ENCODE measurements at regions not wholly inside any gene's neighbourhood (a gene's known extent, or its start where the extent isn't known, plus 50 kb on each side); places are given as distances from the start of the nearest gene placed in this dataset.
"Not testable (repeated sequence)": the region's sequence is repeated elsewhere in the genome, so short reads cannot be mapped to it uniquely, and the experiment has no call there.

GRCh38 chr2:17184512-17184911 lies 333.7 kb downstream of the RAD51AP2 start:
- DNase-seq, result no peak

- no peak for DNase-seq
These were observed 335.8 kb downstream of the RAD51AP2 start for GRCh38 chr2:17182399-17182798.

DNA sequence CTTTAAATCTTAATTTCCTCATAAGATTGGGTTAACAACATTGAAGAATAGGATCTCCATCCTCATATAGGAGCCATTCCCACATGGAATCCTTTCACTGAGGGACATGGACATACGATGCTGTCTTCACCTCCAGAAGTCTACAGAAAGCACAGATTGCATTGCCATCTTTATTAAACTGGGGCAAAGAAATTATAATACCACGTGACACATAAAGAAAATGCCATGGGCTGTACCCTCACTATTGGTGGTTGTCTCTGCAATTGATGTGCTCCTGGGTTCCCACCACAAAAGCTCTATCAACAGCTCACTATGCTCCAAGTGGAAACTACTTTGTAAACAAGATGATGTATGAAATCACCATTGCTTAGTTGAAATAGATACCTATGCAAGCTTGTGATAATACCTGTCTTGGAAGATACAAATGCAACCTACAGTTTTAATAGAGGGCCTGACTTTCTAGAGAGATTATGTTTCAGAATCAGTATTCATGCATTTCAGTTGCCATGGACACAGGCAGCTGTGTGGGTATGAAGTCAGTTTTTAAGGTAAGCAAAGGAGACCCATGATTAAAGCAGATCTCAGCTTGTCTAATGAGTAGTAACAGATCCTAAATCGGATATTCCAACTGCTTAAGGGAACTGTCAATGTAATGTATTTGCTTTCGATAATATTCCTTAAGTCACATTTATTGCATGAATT lies 337.0 kb downstream of the RAD51AP2 start:
- no peak for DNase-seq

DNA sequence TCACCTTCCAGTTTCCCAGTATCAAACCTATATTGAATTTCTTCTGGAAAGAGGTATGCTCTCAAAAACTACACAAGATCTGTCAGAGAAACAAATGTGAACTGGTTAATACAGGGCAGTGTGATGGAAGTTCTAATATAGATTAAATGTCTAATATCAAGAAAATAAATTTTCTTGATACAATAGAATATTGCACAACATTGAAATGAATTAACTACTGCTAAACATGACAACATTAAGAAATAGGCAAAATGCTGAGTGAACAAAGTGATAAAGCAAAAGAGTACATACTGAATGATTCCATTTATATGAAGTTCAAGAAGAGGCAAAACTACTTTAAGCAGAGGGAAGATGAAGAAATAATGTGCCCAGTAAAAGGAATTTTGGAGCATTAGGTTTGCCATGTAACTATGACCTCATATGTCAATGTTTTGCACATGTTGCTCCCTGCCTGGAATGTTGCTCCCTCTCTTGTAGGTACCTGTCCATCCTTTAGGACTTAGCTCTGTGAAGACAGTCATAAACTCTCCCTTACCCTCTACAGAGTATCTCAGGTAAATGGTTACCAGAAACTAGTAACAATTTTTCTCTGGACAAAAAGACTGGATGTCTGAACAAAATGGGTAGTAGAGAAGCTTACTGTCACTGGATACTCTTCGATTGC lies 339.0 kb downstream of the RAD51AP2 start:
- DNase-seq, result no peak

DNA sequence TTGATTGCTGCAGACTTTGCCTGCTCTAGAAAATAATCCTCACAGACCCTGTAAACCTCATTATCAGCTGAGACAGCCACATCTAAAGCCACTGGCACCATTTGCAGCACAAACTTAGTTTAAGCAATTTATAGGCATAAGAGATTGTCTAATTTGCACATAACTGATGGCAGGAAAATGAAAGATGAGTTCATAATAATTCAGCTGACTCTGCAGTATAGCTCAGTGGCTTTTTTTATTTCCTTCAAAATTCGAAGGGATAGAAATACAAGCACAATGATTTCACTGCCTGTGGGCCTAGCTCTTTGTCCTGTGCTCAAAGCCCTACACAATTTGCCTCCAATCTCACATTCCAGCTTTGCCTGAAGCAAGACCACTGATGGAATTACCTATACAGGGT lies 341.2 kb downstream of the RAD51AP2 start:
- no peak for DNase-seq

DNA sequence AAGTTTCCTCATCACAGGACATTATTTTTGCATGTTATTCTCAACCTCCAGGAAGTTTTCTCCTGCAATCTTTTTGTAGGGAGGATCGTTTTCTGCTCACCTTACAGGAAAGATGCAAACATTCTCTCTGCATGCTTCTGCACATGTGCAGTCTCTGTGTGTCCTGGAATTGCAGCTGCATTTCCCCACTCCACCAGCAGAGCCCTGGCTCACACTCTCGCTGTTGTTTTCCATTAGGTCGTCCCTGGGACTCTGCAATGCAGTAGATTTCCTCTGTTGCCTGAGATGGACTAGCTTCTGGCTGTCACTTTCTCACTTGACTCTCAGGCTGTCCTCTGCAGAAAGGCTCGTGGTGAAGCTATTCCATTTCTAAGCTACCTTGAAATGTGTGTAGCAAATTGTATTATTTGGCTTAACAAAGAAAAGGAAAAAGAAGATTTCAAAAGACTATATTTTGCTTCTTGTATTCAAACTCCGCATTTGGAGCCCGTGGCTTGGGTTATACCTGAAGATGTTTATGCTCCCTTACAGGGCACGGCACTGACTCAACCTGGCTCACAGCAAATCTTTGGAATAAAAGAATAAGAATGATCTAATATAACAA lies 346.7 kb downstream of the RAD51AP2 start:
- no peak for DNase-seq

- no peak for DNase-seq
These were observed 351.7 kb downstream of the RAD51AP2 start for GRCh38 chr2:17166506-17166905.

- DNase-seq, result no peak
These were observed 353.7 kb downstream of the RAD51AP2 start for GRCh38 chr2:17164550-17164949.

GRCh38 chr2:17163638-17164037 lies 354.6 kb downstream of the RAD51AP2 start:
- no peak for DNase-seq

GRCh38 chr2:17162713-17163112 lies 355.5 kb downstream of the RAD51AP2 start:
- no peak for DNase-seq

DNA sequence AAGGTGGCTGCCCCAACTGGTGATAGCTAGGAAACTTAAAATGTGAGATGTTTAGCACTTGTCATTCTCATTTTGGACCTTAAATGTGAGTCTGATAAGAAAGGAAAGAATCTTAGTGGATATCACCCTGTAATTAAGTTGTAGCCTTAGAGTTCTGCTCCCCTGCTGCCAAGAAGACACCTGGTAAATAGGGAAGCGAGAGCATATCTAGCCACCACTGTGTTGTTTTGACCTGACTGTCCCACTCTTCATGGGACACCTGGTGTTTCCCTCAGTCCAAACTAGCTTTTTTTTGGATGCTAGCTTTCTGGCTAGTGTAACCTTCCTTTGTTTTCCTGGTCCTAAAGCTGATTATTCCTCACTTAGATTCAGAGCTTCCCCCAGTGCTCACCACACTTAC lies 357.6 kb downstream of the RAD51AP2 start:
- no peak for DNase-seq

DNA sequence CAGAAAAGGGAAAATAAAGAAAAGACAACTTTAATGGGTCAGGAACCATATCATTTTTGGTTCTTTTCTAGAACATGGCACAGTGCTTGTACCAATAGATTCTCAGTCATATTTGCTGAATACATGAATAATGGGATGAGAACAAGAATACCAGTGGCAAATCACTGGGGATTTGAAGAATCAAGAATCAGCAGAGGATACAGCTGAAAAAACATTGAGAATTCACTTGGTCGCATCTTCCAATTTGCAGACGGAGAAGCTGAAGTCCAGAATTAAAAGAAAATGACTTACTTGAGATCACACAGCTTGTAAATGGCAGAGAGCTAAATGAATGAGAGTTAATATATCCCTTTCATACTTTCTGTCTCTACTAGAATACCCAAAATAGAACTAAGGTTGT lies 362.2 kb downstream of the RAD51AP2 start:
- DNase-seq, result no peak

DNA sequence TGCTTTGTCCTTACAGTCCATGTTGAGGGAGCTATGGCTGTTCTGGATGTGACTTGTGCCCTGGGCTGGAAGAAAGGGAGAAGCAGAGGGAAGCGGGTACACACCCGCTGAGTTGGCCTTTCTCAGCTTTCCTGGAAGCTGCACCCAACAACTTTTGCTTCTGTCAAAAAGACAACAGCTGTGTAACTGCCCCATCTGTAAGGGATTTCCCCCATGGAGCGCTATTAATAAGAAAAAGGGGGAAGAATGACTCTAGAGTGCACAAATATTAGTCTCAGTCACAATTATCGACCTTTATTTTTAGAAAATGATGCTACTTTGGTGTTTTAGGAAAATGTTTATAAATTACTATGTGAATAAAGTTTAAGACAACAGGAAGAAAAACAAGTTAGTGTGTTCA lies 368.3 kb downstream of the RAD51AP2 start:
- no peak for DNase-seq

DNA sequence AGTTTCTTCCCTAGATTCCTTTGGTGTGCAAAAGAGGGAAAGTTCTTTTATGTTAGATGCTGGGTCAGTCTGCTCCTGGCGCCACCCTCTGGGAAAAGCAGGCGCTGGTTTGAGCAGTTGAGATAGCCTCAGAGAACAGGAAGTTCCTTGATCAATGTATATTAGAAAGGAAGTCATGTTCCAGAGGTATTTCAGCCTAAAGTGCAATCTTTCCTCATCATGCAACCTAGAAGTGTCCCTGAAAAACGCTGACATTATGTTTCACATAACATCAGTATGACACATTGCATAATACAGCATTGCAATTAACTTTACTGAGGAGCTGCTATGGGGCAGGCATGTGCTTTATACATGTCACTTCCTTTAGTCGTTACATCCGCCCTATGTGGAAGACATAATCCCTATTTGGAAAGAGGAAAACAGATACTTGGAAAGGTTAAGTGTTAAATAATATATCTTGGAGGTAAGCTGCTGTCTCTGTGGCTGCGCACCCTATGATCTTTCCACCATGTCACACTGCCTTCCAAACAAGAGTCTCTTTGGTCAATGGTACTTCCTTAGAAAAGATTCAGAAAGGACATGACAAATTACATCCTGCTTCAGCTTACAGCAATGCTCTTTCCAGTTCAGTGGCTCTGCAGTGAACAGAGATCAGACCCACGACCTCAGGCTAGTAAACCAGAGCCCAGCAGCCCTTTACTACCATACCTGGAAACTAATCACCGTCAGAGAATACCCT lies 369.7 kb downstream of the RAD51AP2 start:
- no peak for DNase-seq

- no peak for DNase-seq
These were observed 371.9 kb downstream of the RAD51AP2 start for GRCh38 chr2:17146358-17146757.

DNA sequence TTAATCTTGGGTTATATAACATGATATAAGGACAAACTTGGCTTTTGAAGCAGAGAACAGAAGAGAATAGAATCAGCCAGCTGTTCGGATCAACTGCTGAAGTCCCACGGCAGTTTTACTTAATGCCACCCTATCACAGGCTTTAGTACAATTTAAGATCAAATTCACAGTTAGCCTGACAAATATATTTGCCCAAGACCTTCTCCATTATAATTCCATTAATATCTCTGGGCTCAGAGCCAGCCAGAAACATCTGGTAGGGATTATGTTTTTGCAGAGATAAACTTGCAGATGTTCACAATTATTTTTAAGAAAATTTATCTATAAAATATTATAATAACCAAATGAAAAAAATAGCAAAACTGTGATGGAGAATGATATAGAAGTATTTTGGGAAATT lies 381.4 kb downstream of the RAD51AP2 start:
- DNase-seq, result no peak

DNA sequence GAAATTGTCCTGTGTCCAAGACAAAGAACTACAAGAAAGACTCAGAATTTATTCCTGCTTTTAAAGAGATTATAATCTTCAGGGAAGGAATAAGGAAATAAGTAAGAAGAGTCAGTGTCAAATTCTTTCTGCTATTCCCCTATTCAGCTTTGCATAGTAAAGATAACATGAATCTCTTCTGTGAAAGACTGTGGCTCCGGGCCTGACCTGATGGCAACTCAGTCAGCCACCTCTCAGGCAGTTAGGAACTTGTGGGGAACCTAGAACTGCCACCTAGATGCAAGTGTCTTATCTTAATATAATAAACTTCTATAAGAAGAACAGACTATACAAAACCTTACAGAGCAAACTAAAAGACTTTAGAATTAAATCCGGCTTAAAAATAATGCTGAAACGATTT lies 382.0 kb downstream of the RAD51AP2 start:
- no peak for DNase-seq

GRCh38 chr2:17135619-17136018 lies 382.6 kb downstream of the RAD51AP2 start:
- no peak for DNase-seq

GRCh38 chr2:17133052-17133671 lies 385.1 kb downstream of the RAD51AP2 start:
- DNase-seq, result no peak

DNA sequence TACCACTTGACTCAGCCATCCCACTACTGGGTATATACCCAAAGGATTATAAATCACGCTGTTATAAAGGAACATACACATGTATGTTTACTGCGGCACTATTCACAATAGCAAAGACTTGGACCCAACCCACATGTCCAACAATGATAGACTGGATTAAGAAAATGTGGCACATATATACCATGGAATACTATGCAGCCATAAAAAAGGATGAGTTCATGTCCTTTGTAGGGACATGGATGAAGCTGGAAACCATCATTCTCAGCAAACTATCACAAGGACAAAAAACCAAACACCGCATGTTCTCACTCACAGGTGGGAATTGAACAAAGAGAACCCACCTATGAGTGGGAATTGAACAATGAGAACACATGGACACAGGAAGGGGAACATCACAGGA lies 387.6 kb downstream of the RAD51AP2 start:
- not testable (repeated sequence) for DNase-seq

DNA sequence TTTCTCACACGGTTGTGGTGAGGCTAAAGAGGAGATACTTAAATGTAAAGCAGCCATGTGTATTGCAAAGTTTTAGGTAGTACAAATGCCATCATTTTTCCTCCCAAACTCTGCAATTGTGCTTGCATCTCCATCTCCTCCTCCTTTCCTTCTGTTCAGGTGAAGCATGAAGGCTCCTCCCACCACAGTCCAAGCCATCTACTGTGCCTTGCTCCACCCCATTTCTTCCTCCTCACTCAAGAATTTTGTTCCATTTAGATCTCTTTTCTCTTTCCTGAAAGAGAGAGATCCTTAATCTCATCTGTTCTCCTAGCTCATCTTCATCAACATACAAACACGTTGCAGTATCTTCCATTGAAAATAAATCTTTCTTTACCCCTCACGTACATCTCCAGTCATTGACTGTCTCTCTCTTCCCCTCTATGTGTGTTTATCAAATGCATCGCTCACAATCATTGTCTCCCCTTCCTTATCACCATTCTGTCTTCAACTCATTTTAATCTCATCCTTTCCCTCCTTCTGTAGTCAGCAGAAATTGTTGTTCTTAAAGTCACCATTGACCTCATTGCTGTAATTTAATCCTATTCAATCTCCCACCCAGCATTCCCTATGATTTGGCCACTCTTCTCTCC lies 392.1 kb downstream of the RAD51AP2 start:
- no peak for DNase-seq

DNA sequence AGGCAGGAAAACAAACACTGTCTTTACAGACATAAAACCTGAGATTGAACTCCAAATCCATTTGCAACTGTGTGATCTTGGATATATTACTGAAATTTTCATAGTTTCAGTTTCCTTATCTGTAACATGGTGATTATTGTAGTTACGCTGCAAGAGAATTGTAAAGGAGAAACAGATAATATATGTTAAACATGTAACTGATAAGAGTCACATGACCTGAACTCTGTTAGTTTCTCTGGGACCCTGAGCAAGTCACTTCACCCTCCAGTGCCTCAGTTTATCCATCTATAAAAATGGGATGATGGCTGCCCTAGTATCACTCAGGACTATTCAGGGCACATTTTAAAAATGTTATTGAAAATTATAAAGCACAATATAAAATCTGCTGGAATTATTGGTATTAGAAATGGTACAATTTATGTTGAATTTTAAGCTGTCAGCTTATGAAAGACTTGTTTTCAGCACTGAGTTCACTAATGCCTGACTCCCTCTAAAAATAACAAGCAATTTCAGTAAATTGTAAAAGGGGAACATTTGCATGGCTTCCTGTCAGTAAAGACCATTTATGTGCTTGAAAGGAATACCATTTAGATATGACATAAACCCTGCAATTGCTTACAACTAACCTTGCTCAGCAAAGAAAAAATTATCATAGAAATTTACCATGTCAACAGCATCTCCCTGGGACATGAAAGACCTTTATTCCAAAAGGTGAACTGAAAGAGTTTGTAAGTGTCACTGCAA lies 393.5 kb downstream of the RAD51AP2 start:
- DNase-seq, result no peak
